SK-N-SH (cell line): ENCODE measurements at regions not wholly inside any gene's neighbourhood (a gene's known extent, or its start where the extent isn't known, plus 50 kb on each side); places are given as distances from the start of the nearest gene placed in this dataset.

ENCODE experiments used
- CTCF ChIA-PET: fragments of 300-600, 350-600 bp; formaldehyde crosslinking; extraction: SDS; loops from one replicate; lab custom pipeline; 2021; lab: Yijun Ruan, JAX
- POLR2A ChIA-PET: fragments of 350-600 bp; sonication (Branson Sonifier 250); formaldehyde crosslinking; extraction: SDS; loops from one replicate; lab custom pipeline; 2020; ENCODE audit warnings: antibody characterized with exemption, inconsistent platforms; lab: Yijun Ruan, JAX
- DNase-seq: peaks from one replicate; pipeline ENCODE4 v3.0.0; 2012
- H2AFZ ChIP-seq: fragments of 200-600 bp; sonication (generic); 2 replicates; pipeline ENCODE4 v1.8.1; 2016; ENCODE audit warnings: antibody characterized with exemption, mild to moderate bottlenecking, low read depth
- H3F3A ChIP-seq: fragments of 200-600 bp; sonication (generic); replicated peaks from 2 replicates; pipeline ENCODE3; 2016; ENCODE audit warnings: antibody characterized with exemption, mild to moderate bottlenecking; ENCODE audit not compliant: insufficient read depth
- H3K27ac ChIP-seq, 2 experiments: fragments of 200-500 bp in 1 of 2; fragments of 200-600 bp in 1 of 2; sonication (Bioruptor generic) in 1 of 2; sonication (generic), shearing (Covaris generic) in 1 of 2; 2 replicates each; pipeline versions ENCODE4 v1.5.1 to v1.6.1; 2014 to 2016; ENCODE audit warnings: low read depth in 2 of 2, inconsistent platforms in 1 of 2, low read length in 1 of 2, mild to moderate bottlenecking in 1 of 2, mixed read lengths in 1 of 2
- H3K27me3 ChIP-seq: fragments of 200-600 bp; sonication (generic), shearing (Covaris generic); 2 replicates; pipeline ENCODE4 v1.6.1; 2016; ENCODE audit warnings: mixed run types; ENCODE audit not compliant: insufficient read depth
- H3K36me3 ChIP-seq, 2 experiments: fragments of 200-500 bp in 1 of 2; fragments of 200-600 bp in 1 of 2; sonication (Bioruptor generic) in 1 of 2; sonication (generic) in 1 of 2; replicated peaks in 1 of 2; 2 replicates each; pipeline versions ENCODE3 to v1.5.1; 2014 to 2016; ENCODE audit warnings: low read length in 1 of 2, mild to moderate bottlenecking in 1 of 2; ENCODE audit not compliant: insufficient read depth in 2 of 2, control insufficient read depth in 1 of 2
- H3K4me1 ChIP-seq, 2 experiments: fragments of 200-500 bp in 1 of 2; fragments of 200-600 bp in 1 of 2; sonication (Bioruptor generic) in 1 of 2; sonication (generic), shearing (Covaris generic) in 1 of 2; 2 replicates each; pipeline versions ENCODE4 v1.5.1 to v1.6.1; 2014 to 2016; ENCODE audit warnings: low read depth in 1 of 2, low read length in 1 of 2, mixed run types in 1 of 2; ENCODE audit not compliant: insufficient read depth in 2 of 2, control insufficient read depth in 1 of 2
- H3K4me2 ChIP-seq: fragments of 200-600 bp; sonication (generic), shearing (Covaris generic); 2 replicates; pipeline ENCODE4 v1.6.1; 2017; ENCODE audit warnings: mixed run types
- H3K4me3 ChIP-seq, 2 experiments: fragments of 200-500 bp in 1 of 2; fragments of 200-600 bp in 1 of 2; sonication (Bioruptor generic) in 1 of 2; sonication (generic), shearing (Covaris generic) in 1 of 2; 2 replicates each; pipeline versions ENCODE4 v1.5.1 to v1.8.1; 2014 to 2016; ENCODE audit warnings: low read depth in 2 of 2, inconsistent platforms in 1 of 2, low read length in 1 of 2, mild to moderate bottlenecking in 1 of 2, mixed read lengths in 1 of 2, moderate library complexity in 1 of 2
- H3K79me2 ChIP-seq: fragments of 200-600 bp; sonication (generic); 2 replicates; pipeline ENCODE4 v1.8.1; 2017; ENCODE audit warnings: mild to moderate bottlenecking; ENCODE audit not compliant: insufficient read depth
- H3K9ac ChIP-seq: fragments of 200-600 bp; sonication (generic); 2 replicates; pipeline ENCODE4 v1.6.1; 2017; ENCODE audit warnings: mixed run types
- H3K9me2 ChIP-seq: fragments of 200-600 bp; sonication (generic); 2 replicates; pipeline ENCODE4 v1.6.1; 2017; ENCODE audit warnings: mixed run types
- H3K9me3 ChIP-seq: fragments of 200-600 bp; sonication (generic); 2 replicates; pipeline ENCODE4 v1.6.1; 2017; ENCODE audit warnings: mixed run types, mild to moderate bottlenecking, moderate library complexity
- H4K20me1 ChIP-seq: fragments of 200-600 bp; sonication (generic); 2 replicates; pipeline ENCODE4 v1.6.1; 2017; ENCODE audit warnings: mild to moderate bottlenecking, mixed run types; ENCODE audit not compliant: insufficient read depth
- CTCF ChIP-seq: fragments of 200-600 bp; sonication (generic); IDR thresholded peaks from 2 replicates; pipeline ENCODE4 v1.6.1; 2017; ENCODE audit warnings: antibody characterized with exemption, mild to moderate bottlenecking, moderate library complexity
- EZH2phosphoT487 ChIP-seq: fragments of 200-600 bp; sonication (generic); IDR thresholded peaks from 2 replicates; pipeline ENCODE4 v1.6.1; 2017; ENCODE audit warnings: low read depth, mixed run types, mild to moderate bottlenecking, antibody characterized with exemption, moderate library complexity, borderline replicate concordance
- FOXM1 ChIP-seq: IDR thresholded peaks from 2 replicates; pipeline ENCODE4 v1.4.0; 2012; ENCODE audit warnings: low read depth, mild to moderate bottlenecking
- GABPA ChIP-seq: IDR thresholded peaks from 2 replicates; pipeline ENCODE4 v1.4.0; 2012; ENCODE audit warnings: low read depth, mild to moderate bottlenecking
- IRF3 ChIP-seq: fragments of 150-350 bp; IDR thresholded peaks from 2 replicates; pipeline ENCODE4 v1.6.1; 2016; ENCODE audit warnings: mild to moderate bottlenecking, low read depth, low read length
- MEF2A ChIP-seq: IDR thresholded peaks from 2 replicates; pipeline ENCODE4 v1.4.0; 2012; ENCODE audit warnings: low read depth, borderline replicate concordance
- MXI1 ChIP-seq: IDR thresholded peaks from 2 replicates; pipeline ENCODE4 v1.6.1; 2012; ENCODE audit warnings: mild to moderate bottlenecking, low read depth, low read length, improper control_type of control experiment
- NFIC ChIP-seq: IDR thresholded peaks from 2 replicates; pipeline ENCODE4 v1.4.0; 2012; ENCODE audit warnings: borderline replicate concordance
- POLR2AphosphoS5 ChIP-seq: IDR thresholded peaks from 2 replicates; pipeline ENCODE4 v1.6.1; 2012; ENCODE audit warnings: low read depth, low read length
- RAD21 ChIP-seq: IDR thresholded peaks from 2 replicates; pipeline ENCODE4 v1.6.1; 2012; ENCODE audit warnings: mild to moderate bottlenecking, low read length
- RXRA ChIP-seq: IDR thresholded peaks from 2 replicates; pipeline ENCODE4 v1.4.0; 2012; ENCODE audit warnings: low read depth, mild to moderate bottlenecking, borderline replicate concordance
- SMC3 ChIP-seq: IDR thresholded peaks from 2 replicates; pipeline ENCODE4 v1.6.1; 2012; ENCODE audit warnings: low read depth, low read length, improper control_type of control experiment
- TCF12 ChIP-seq: IDR thresholded peaks from 2 replicates; pipeline ENCODE4 v1.4.0; 2012
- USF2 ChIP-seq: fragments of 150-350 bp; IDR thresholded peaks from 2 replicates; pipeline ENCODE4 v1.6.1; 2017; ENCODE audit warnings: antibody characterized with exemption, low read length, low read depth, borderline replicate concordance
- YY1 ChIP-seq: IDR thresholded peaks from 2 replicates; pipeline ENCODE4 v1.4.0; 2012; ENCODE audit warnings: low read depth, mild to moderate bottlenecking
- WGBS: methylation state at CpG from one replicate; pipeline ENCODE4 v1.1.6; 2017; ENCODE audit warnings: low lambda C conversion rate; 5-methylcytosine and 5-hydroxymethylcytosine counted together
- TF ChIP-seq, protein P1 (sequence below): IDR thresholded peaks from 2 replicates; pipeline ENCODE4 v1.4.0; 2012; ENCODE audit warnings: low read depth, borderline replicate concordance
- TF ChIP-seq, protein P2 (sequence below): IDR thresholded peaks from 2 replicates; pipeline ENCODE4 v1.4.0; 2012; ENCODE audit warnings: low read depth
- TF ChIP-seq, protein P3 (sequence below): IDR thresholded peaks from 2 replicates; pipeline ENCODE4; 2012

DNA sequence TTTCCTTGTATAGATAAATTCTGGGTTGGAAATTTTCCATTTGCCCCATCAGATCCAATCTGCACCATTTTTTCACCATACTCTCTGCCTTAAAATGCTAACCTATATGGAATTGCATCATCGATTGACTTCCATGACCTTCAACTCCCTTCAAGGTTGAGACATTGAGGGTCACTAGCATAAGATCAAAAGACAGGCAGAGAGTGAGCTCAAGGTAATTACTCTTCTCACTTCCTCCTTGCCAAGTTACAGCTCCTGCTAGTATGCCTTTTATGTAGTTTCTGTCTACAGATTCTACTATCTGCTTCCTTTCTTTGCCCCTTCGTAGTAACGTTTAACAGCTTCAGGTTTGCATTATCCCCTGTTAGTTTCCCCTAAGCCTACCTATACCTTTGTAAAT, 1127.7 kb upstream of the LRRTM3 start:
- H3K79me2 ChIP-seq = no peaks in the 10 kb centered on the region
- no peak for DNase-seq
- no peaks in the 10 kb centered on the region for H4K20me1 ChIP-seq
- ChIA-PET POLR2A (no interaction called here), CTCF (interaction anchor here (0.7 kb wide), 1 partner anchor 56 kb away, joined by 3 read pairs; no protein-coding TSS in a partner anchor)
- no peaks in the 10 kb centered on the region for H3K9me3 ChIP-seq
- no peaks in the 10 kb centered on the region for H3F3A ChIP-seq
- TF ChIP-seq POLR2AphosphoS5 (no peak), RAD21 (no peak), IRF3 (no peak), MEF2A (no peak), SMC3 (no peak), YY1 (no peak), CTCF (no peak), TCF12 (no peak)
- TF ChIP-seq, protein P1, sequence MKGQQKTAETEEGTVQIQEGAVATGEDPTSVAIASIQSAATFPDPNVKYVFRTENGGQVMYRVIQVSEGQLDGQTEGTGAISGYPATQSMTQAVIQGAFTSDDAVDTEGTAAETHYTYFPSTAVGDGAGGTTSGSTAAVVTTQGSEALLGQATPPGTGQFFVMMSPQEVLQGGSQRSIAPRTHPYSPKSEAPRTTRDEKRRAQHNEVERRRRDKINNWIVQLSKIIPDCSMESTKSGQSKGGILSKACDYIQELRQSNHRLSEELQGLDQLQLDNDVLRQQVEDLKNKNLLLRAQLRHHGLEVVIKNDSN = no peak
- TF ChIP-seq, protein P2, sequence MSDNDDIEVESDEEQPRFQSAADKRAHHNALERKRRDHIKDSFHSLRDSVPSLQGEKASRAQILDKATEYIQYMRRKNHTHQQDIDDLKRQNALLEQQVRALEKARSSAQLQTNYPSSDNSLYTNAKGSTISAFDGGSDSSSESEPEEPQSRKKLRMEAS = no peak
- TF ChIP-seq, protein P3, sequence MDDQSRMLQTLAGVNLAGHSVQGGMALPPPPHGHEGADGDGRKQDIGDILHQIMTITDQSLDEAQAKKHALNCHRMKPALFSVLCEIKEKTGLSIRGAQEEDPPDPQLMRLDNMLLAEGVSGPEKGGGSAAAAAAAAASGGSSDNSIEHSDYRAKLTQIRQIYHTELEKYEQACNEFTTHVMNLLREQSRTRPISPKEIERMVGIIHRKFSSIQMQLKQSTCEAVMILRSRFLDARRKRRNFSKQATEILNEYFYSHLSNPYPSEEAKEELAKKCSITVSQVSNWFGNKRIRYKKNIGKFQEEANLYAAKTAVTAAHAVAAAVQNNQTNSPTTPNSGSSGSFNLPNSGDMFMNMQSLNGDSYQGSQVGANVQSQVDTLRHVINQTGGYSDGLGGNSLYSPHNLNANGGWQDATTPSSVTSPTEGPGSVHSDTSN = no peak
- no peaks in the 10 kb centered on the region for H3K9me2 ChIP-seq
- no peak overlapping the region for H3K4me2 ChIP-seq
- no peak overlapping the region for H3K27ac ChIP-seq
- H3K4me1 ChIP-seq = no peaks in the 10 kb centered on the region
- H3K4me3 ChIP-seq = no peak overlapping the region
- no peaks in the 10 kb centered on the region for H3K27me3 ChIP-seq
- H3K36me3 ChIP-seq = no peaks in the 10 kb centered on the region
- H2AFZ ChIP-seq = no peak overlapping the region
- 83% methylated on average over 3 of the region's 3 CpGs for WGBS
- H3K9ac ChIP-seq = no peak overlapping the region

- Histone ChIP-seq H4K20me1 (no peaks in the 10 kb centered on the region), H3K4me2 (no peak overlapping the region), H3K36me3 (no peaks in the 10 kb centered on the region), H3K9me3 (no peaks in the 10 kb centered on the region), H2AFZ (no peak overlapping the region), H3F3A (no peaks in the 10 kb centered on the region), H3K9ac (no peak overlapping the region), H3K4me3 (no peak overlapping the region), H3K9me2 (no peaks in the 10 kb centered on the region), H3K79me2 (no peaks in the 10 kb centered on the region), H3K27ac (no peak overlapping the region), H3K4me1 (no peaks in the 10 kb centered on the region), H3K27me3 (no peaks in the 10 kb centered on the region)
- ChIA-PET POLR2A (interaction anchor here (0.6 kb wide), 1 partner anchor 677 kb away, joined by 3 read pairs; no protein-coding TSS in a partner anchor), CTCF (no interaction called here)
- 67% methylated on average over 2 of the region's 2 CpGs for WGBS
- DNase-seq = no peak
- TF ChIP-seq, protein P2 = no peak
- TF ChIP-seq NFIC (no peak), MXI1 (no peak), EZH2phosphoT487 (no peak), GABPA (no peak), RXRA (no peak), CTCF (no peak), TCF12 (no peak), FOXM1 (no peak), USF2 (no peak)
- TF ChIP-seq, protein P3 = no peak
Observed at GRCh38 chr10:65802391-65802790, 1123.4 kb upstream of the LRRTM3 start.
